NCI-H2081 (cell line): ENCODE measurements at regions not wholly inside any gene's neighbourhood (a gene's known extent, or its start where the extent isn't known, plus 50 kb on each side); places are given as distances from the start of the nearest gene placed in this dataset.

Experiments used
- DNase-seq, 2 experiments: peaks; one replicate each; lab custom pipeline; 2025; lab: John Stamatoyannopoulos, UW

DNA sequence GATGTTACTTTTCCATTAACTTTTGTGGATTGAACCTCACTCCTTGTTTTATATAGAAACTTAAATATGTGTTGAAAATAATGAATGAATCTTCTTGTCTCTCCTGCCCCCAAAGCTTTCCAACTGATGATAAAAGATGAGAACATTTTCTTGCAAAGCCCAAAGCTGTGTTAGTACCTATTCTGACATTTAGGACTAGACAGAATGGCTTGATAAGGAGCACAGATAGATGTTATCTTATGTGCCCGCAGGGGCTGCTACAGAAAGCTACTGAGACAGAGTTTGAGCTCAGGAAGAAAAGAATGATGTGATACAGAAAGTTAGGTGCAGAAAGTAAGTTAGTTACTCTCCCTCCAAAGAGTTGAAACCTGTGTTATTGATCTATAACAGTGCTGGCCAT is 109.4 kb upstream of the ATP11B start:
- DNase-seq, result no peak

DNA sequence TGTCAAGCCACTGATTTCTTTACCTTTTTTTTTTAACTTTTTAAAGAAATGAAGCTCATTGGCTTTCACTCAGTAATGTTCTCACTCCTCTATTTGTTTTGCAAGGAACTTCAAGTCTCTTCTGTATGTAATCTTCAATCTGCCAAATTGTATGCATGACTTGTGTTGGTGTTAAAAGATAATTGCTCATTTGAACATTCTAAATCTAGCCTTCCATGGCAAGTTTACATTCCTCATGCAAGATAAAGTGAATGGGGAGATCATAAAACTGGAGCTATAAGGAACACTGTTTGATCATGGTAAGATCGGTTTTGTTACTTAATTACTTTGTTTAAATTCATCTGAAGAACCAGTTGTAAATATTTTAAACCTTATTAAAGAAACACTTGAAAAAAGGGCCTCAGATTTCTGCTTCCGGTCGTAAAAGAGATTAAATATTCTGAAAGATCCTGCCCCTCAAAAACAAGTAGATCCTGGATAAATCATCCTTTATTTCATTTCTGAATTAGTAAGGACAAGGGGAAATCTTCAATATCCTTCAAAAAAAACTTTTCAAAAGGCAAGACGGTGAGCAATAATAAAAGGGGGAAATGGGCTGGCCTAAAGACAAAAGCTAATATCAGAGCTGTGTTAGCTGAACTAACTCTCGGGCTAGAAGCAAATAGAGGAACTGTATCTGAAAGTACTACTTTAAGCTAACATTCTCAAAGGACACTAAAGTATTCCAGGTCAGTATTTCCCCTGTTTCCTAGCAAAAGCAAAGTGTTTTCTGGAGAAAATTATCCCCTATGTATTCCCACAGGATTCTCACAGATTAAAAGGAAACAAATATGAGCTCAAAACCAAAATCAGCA is 107.0 kb upstream of the ATP11B start:
- DNase-seq, result no peak

DNA sequence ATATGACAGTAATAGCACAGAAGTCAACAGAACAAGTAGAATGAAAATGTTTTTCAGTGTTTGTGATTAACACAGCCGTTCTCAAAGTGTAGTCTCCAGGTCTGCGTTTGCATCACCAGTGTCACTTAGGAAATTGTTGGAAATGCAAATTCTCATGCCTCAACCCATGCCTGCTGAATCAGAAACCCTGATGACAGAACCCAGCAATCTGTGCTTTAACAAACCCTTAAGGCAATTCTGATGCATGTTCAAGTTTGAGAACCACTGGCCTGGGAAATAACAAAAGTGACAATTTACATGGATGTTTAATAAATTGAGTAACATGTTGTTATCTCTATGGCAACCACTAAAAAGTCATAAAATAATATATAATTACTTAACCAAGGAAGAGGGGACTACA is 103.1 kb upstream of the ATP11B start:
- DNase-seq, result no peak

DNA sequence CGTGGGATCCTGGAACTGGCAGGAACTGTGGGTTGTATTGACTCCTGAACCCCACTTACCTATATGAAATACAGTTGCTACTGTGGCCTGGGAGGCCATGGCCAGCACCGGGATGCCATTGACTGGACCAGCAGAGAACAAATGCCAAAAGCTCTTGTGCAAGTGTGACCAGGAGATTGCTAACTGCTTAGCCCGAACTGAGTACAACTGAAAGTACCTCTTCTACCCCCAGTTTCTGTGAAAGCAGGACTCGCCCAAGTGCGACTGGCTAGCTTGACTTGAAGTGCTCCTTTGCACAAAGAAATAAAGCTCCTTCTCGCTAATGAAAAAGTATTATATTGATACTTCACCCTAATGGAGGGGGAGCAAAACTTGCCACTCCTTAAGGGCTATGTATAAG is 101.3 kb upstream of the ATP11B start:
- no peak for DNase-seq

DNA sequence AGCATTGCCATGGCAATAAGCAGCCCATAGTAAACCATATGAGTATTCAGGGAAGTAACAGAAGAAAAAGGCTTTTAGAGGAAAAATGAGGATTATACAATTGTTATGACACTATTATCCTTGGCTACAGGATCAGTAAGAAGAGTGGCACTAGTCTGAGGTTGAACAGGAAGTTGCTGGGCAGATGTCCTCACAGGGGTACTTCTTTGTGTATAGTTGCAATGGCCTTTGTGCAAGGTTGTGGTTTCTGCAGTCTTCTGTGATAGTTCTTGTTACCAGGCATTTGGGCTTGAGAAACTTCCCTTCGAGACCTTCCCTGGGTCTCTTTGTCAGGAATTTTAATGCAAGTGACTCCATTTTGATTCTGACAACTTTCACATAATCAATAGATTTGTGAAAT is 100.6 kb upstream of the ATP11B start:
- no peak for DNase-seq

GRCh38 chr3:182693723-182694122 is 99.6 kb upstream of the ATP11B start:
- no peak for DNase-seq

- no peak for DNase-seq
Observed at GRCh38 chr3:182696916-182697315, 96.4 kb upstream of the ATP11B start.

- DNase-seq, result peak; percentile 72 to 97
Observed at GRCh38 chr3:182697345-182697919, 95.9 kb upstream of the ATP11B start.

GRCh38 chr3:182698078-182698477 is 95.2 kb upstream of the ATP11B start:
- no peak for DNase-seq

DNA sequence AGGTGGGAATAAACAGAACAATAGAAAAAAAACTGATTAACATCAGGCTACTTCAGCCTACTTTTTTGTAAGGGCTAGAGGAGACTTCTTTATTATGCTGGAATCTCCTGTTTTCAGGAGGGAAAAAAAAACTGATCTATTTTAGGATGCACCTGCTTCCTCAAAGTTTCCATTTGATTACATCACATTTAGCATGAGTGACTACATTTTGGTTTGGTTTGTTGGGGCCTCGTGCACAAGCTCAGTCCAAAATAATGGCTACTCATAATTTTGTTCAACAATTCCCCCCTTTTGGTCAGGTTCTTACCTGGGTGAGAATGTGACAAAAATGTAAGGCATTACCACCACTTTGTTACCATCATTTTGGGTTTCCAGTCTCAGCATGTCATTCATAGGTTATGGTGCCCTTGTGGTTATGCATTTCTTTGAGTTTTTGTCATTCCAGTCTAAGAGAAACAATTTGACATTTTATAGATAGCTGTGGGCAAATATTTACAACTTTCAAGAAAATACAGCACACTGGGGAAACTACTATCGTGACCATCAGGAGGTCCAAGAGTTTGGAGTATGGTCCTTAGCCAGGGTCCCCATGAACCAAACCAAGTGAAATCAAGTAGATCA is 93.6 kb upstream of the ATP11B start:
- no peak for DNase-seq

- DNase-seq, result peak; percentile 30 to 58
Observed at GRCh38 chr3:182702216-182702615, 91.1 kb upstream of the ATP11B start.

GRCh38 chr3:182703233-182703632 is 90.1 kb upstream of the ATP11B start:
- no peak for DNase-seq

- no peak for DNase-seq
Observed at GRCh38 chr3:182704926-182705325, 88.4 kb upstream of the ATP11B start.

- no peak for DNase-seq
Observed at GRCh38 chr3:182708810-182709209, 84.5 kb upstream of the ATP11B start.

DNA sequence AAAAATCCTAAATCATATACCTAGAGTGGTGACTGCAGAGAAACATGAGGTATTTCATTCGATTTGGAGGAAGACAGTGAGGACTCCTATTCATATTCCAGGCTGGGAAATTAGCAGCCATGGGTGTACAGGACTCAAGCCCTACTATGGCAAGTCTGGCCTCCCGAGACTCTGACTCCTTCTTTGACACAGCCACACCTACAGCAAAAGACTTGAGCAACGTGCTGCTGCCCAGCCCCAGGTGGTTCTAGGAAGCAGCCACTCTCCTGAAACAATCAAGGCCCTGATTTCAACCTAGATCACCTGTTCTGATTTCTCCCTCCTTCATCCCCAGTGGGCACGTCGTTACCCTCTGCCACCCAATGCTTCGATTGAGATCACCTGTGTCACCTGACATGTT is 84.0 kb upstream of the ATP11B start:
- no peak for DNase-seq

DNA sequence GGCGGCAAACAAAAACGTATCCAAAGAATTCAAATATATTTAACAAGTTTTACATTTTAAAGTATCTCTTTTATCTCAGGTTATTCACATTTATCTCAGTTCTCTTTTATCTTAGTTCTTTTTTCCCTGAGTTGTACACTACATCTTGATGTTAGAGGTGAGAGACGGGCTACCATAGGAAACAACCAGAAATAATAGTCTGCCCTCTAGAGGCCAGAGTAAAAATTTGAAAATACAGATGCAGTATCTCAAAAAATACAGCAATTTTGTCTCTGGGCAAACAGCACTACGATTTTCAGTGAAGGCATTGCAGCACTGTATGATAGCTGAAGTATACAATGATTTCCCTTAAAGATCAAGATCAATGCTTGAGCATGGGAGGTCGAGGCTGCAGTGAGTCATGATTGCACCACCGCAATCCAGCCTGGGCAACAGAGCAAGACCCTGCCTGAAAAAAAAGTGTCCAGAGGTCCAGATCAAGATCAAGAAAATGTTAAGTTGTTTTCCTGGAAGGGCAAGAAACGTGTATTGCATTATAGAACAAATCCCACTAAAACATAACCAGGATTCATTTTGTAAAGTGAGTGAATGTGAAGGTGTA is 82.6 kb upstream of the ATP11B start:
- peak; percentile 64 to 74 for DNase-seq

DNA sequence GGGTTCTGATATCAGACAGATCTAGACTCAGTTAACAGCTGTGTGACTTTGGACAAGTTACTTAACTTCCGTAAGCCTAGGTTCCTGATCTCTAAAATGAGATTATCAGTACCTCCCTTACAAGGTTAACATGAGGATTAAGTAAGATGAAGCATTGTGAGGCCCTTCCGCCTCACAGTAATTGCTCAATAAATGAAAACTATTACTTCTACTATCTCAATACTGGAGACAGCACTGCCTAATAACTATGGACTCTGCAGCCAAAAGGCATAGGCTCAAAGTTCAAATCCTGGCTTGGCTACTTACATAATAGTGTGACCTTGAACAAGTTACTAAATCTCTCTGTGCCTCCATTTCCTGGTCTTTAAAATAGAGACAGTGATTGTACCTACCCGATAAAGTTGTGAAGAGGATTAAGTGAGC is 82.0 kb upstream of the ATP11B start:
- DNase-seq, result no peak

- DNase-seq, result no peak
Observed at GRCh38 chr3:182711853-182712252, 81.5 kb upstream of the ATP11B start.

GRCh38 chr3:182713111-182713510 is 80.2 kb upstream of the ATP11B start:
- no peak for DNase-seq

DNA sequence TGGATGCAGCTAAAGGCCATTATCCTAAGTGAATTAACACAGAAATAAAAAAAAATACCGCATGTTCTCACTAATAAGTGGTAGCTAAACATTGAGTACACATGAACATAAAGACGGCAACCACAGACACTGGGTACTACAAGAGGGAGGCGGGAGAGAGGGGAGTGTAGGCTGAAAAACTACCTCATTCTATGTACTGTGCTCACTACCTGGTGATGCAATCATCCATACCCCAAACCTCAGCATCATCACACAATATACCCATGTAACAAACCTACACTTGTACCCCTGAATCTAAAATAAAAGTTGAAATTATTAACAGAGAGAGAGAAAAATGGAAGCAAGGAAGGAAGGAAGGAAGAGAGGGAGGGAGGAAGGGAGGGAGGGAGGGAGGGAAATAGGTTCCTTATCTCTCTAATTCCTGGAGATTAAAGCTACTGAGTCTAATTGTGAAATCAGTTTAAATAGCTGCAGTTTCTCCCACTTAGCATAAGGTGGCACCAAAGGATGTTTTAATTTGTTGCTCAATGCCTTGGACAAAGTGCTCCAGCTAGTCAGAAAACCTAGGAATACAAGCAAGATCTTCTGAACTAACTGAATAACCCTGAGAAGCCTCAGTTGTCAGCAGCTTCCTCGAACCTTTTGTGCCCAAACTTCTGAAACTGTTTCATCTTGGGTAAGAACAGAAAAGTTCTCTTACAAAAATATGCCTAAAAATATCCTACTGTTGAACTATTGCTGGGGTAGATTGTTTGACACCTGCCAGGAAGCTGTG is 79.4 kb upstream of the ATP11B start:
- peak; percentile 84 to 88 for DNase-seq

DNA sequence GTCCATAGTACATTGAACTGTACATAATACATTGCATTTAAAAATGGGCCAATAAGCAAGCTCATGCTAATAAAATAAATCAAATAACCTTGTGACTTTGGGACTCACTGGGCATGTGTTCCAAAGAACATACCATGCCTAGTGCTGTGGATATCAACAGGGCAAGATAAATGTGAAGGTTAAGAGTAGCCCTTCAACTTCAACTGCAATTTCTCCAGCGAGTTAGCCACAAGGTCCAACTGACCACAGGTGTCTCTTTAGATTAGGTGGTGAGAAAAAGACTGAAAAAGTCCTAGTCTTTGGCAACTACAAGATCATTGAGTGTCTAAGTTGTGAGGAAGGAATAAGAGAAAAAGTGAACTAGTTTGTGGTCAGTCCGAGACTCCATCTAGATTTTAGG is 78.3 kb upstream of the ATP11B start:
- no peak for DNase-seq

DNA sequence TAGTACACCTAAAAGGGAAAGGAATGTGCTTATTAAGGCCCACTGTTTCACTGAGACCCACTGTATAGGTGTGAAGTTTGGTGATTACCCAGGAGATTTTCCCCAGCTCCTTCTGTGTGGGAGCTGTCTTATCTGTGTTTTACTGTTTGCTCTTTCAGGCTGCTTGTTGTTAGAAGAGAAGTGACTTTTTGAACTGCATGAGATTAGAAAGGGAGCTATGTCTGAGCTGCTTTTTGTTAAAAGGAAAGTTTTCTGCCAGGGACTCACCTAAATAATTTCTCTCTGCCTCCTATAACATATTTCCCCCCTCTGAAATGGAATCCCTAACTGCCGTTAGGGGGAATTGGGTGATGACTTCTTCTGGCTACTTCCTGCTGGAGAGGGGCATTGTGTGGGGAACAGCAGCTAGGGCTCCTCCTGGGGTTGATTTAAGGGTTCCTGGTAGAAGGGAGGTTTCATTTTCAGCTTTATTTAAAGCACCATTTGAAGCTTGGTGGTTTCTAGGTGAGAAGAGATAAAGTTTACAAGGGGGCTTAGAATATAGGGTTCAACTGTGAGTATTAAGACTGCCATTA is 77.1 kb upstream of the ATP11B start:
- DNase-seq, result no peak
